Pancreas (tissue), 10 donors: ENCODE measurements at regions not wholly inside any gene's neighbourhood (a gene's known extent, or its start where the extent isn't known, plus 50 kb on each side); places are given as distances from the start of the nearest gene placed in this dataset.
"Not testable (repeated sequence)": the region's sequence is repeated elsewhere in the genome, so short reads cannot be mapped to it uniquely, and the experiment has no call there.

Source experiments
- ATAC-seq, 4 donors: fragments of 200-7000 bp; cut with Tn5 transposase; one replicate each; pipeline versions ENCODE4 v1.8.0 to v1.9.1; 2020; ENCODE audit warnings: mild to moderate bottlenecking in 4 of 4, moderate library complexity in 4 of 4
- DNase-seq, 6 donors: peaks; one replicate each; pipeline ENCODE4 v3.0.0-alpha.2; 2020
- FAIRE-seq: peaks from 2 replicates; lab custom pipeline; 2012; peaks lifted over from hg19 to GRCh38; lab: Jason Lieb, UNC
- H3K27ac ChIP-seq, 4 donors: fragments of 200-600 bp; sonication (generic); 1 replicate in 3 of 4; 2 replicates in 1 of 4; pipeline versions ENCODE4 v1.5.0 to v1.8.0; 2020
- H3K27me3 ChIP-seq, 4 donors: fragments of 200-600 bp; one replicate each; pipeline ENCODE4 v1.8.0; 2021
- H3K36me3 ChIP-seq, 3 donors: fragments of 200-600 bp; sonication (generic) in 1 of 3; one replicate each; pipeline versions ENCODE4 v1.5.0 to v1.8.0; 2020 to 2021
- H3K4me1 ChIP-seq, 3 donors: fragments of 200-600 bp; one replicate each; pipeline ENCODE4 v1.8.0; 2021
- H3K4me3 ChIP-seq, 4 donors: fragments of 200-600 bp; sonication (generic) in 2 of 4; one replicate each; pipeline versions ENCODE4 v1.5.0 to v1.8.0; 2020 to 2021
- H3K9me3 ChIP-seq, 4 donors: fragments of 200-600 bp; one replicate each; pipeline ENCODE4 v1.8.0; 2021
- WGBS, 2 donors: extraction: QIAGEN DNeasy Blood & Tissue Kit; methylation state at CpG; one replicate each; pipeline ENCODE4 v1.1.7; 2013; 5-methylcytosine and 5-hydroxymethylcytosine counted together
- intact Hi-C, 3 donors: fragments of 100-400 bp; cut with DNase I; formaldehyde crosslinking; loops; one replicate each; pipeline versions ENCODE4 v1.11.1 to v1.14.2; 2022
- donor health status: healthy with polysubstance abuse.
- donor health status: DM: no; HTN: no; CAD: no; lungs with moderate emphysema.
- donor health status: DM: no; HTN: no; CAD: no.
- donor health status: control.
- donor health status: control.
- donor health status: Bipolar disorder and iron deficiency.
- donor health status: DM: yes; HTN: yes; CAD: no.
- donor health status: DM: no; HTN: no; CAD: no.
- donor health status: DM: no; HTN: no; CAD: no.
- donor health status: DM: yes; HTN: yes; CAD: no.

DNA sequence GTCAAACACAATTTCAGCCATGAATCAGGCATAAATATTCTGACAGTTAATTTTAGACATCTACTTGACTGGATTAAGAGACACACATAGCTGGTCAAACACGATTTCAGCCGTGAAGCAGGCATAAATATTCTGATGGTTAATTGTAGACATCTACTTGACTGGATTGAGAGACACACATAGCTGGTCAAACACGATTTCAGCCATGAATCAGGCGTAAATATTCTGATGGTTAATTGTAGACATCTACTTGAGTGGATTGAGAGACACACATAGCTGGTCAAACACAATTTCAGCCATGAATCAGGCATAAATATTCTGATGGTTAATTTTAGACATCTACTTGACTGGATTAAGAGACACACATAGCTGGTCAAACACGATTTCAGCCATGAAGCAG is 106.4 kb downstream of the OR4F3 start:
- H3K9me3 ChIP-seq, H3K4me1 ChIP-seq, H3K27me3 ChIP-seq, H3K27ac ChIP-seq, intact Hi-C loops, ATAC-seq, H3K4me3 ChIP-seq, FAIRE-seq, H3K36me3 ChIP-seq: not testable (repeated sequence)
- DNase-seq: peak in 1 of 6 donors; percentile 4
- 41 to 45% methylated on average over 5 of the region's 5 CpGs for WGBS, 2 donors
